Fibroblast of the aortic adventitia (primary cell): ENCODE measurements at regions not wholly inside any gene's neighbourhood (a gene's known extent, or its start where the extent isn't known, plus 50 kb on each side); places are given as distances from the start of the nearest gene placed in this dataset.

Experiments
- DNase-seq: peaks from one replicate; pipeline ENCODE4 v3.0.0-alpha.2; 2010; ENCODE audit warnings: low read depth
- H3K4me3 ChIP-seq: 2 replicates; pipeline ENCODE4 v1.5.1; 2011; ENCODE audit warnings: low read depth, mild to moderate bottlenecking, control low read depth, low read length, moderate library complexity
- CTCF ChIP-seq: IDR thresholded peaks from 2 replicates; pipeline ENCODE4 v1.5.1; 2011; ENCODE audit warnings: mild to moderate bottlenecking, low read length, control low read depth, inconsistent platforms; ENCODE audit not compliant: insufficient read depth

- no peak for DNase-seq
These were observed 132.3 kb downstream of the FOXI3 start for GRCh38 chr2:88320076-88320773.

GRCh38 chr2:88318956-88319330, 133.6 kb downstream of the FOXI3 start:
- no peak overlapping the region for H3K4me3 ChIP-seq

More at GRCh38 chr2:88320076-88320773, 132.3 kb downstream of the FOXI3 start:
- TF ChIP-seq CTCF = no peak
- H3K4me3 ChIP-seq = no peak overlapping the region

GRCh38 chr2:88318071-88318955, 134.2 kb downstream of the FOXI3 start:
- no peak overlapping the region for H3K4me3 ChIP-seq
- DNase-seq = no peak
- TF ChIP-seq CTCF = no peak

More at GRCh38 chr2:88318956-88319330, 133.6 kb downstream of the FOXI3 start:
- no peak for TF ChIP-seq CTCF
- DNase-seq = no peak

GRCh38 chr2:88310787-88311186, 140.6 kb downstream of the THNSL2 start:
- H3K4me3 ChIP-seq = no peak overlapping the region

GRCh38 chr2:88307817-88308216, 137.7 kb downstream of the THNSL2 start:
- no peak overlapping the region for H3K4me3 ChIP-seq
- no peak for DNase-seq
- peak; percentile 22 for TF ChIP-seq CTCF

More at GRCh38 chr2:88310787-88311186, 140.6 kb downstream of the THNSL2 start:
- DNase-seq = no peak
- TF ChIP-seq CTCF = no peak

GRCh38 chr2:88303865-88304264, 133.7 kb downstream of the THNSL2 start:
- no peak for DNase-seq
- no peak for TF ChIP-seq CTCF
- H3K4me3 ChIP-seq = no peak overlapping the region
